ENCODE measurements at regions not wholly inside any gene's neighbourhood (a gene's known extent, or its start where the extent isn't known, plus 50 kb on each side); places are given as distances from the start of the nearest gene placed in this dataset.
"Not testable (repeated sequence)": the region's sequence is repeated elsewhere in the genome, so short reads cannot be mapped to it uniquely, and the experiment has no call there.

GRCh38 chr3:98644168-98644567 is 50.8 kb upstream of the CPOX start:
- DNase-seq (ENCODE audit: extremely low read depth, low read depth), result no peak

- DNase-seq (ENCODE audit: extremely low read depth, low read depth), result no peak
Observed at GRCh38 chr3:98645039-98645438, 51.6 kb upstream of the CPOX start.

GRCh38 chr3:98646680-98647079 is 53.3 kb upstream of the CPOX start:
- no peak for DNase-seq (ENCODE audit: extremely low read depth, low read depth)

GRCh38 chr3:98647197-98647596 is 53.8 kb upstream of the CPOX start:
- DNase-seq (ENCODE audit: extremely low read depth, low read depth), result no peak

- no peak for DNase-seq (ENCODE audit: extremely low read depth, low read depth)
Observed at GRCh38 chr3:98650971-98651779, 57.8 kb upstream of the CPOX start.

- no peak for DNase-seq (ENCODE audit: extremely low read depth, low read depth)
Observed at GRCh38 chr3:98651780-98652077, 58.3 kb upstream of the CPOX start.

- DNase-seq (ENCODE audit: extremely low read depth, low read depth), result no peak
Observed at GRCh38 chr3:98655666-98656065, 62.3 kb upstream of the CPOX start.

- DNase-seq (ENCODE audit: extremely low read depth, low read depth), result peak; percentile 12
Observed at GRCh38 chr3:98657457-98657856, 64.0 kb upstream of the CPOX start.

GRCh38 chr3:98662699-98663098 is 69.3 kb upstream of the CPOX start:
- no peak for DNase-seq (ENCODE audit: extremely low read depth, low read depth)

GRCh38 chr3:98670020-98670419 is 76.6 kb upstream of the CPOX start:
- no peak for DNase-seq (ENCODE audit: extremely low read depth, low read depth)

- no peak for DNase-seq (ENCODE audit: extremely low read depth, low read depth)
Observed at GRCh38 chr3:98679986-98680385, 83.2 kb upstream of the ST3GAL6 start.

- no peak for DNase-seq (ENCODE audit: extremely low read depth, low read depth)
Observed at GRCh38 chr3:98680723-98681122, 82.4 kb upstream of the ST3GAL6 start.

- DNase-seq (ENCODE audit: extremely low read depth, low read depth), result no peak
Observed at GRCh38 chr3:98681486-98681885, 81.7 kb upstream of the ST3GAL6 start.

- not testable (repeated sequence) for DNase-seq (ENCODE audit: extremely low read depth, low read depth)
Observed at GRCh38 chr3:98682391-98682790, 80.7 kb upstream of the ST3GAL6 start.

- no peak for DNase-seq (ENCODE audit: extremely low read depth, low read depth)
Observed at GRCh38 chr3:98688363-98688762, 74.8 kb upstream of the ST3GAL6 start.

GRCh38 chr3:98690876-98691275 is 72.3 kb upstream of the ST3GAL6 start:
- DNase-seq (ENCODE audit: extremely low read depth, low read depth), result no peak

- no peak for DNase-seq (ENCODE audit: extremely low read depth, low read depth)
Observed at GRCh38 chr3:98691897-98692296, 71.2 kb upstream of the ST3GAL6 start.

GRCh38 chr3:98692787-98693473 is 70.2 kb upstream of the ST3GAL6 start:
- DNase-seq (ENCODE audit: extremely low read depth, low read depth), result no peak

- DNase-seq (ENCODE audit: extremely low read depth, low read depth), result no peak
Observed at GRCh38 chr3:98695796-98696195, 67.3 kb upstream of the ST3GAL6 start.

GRCh38 chr3:98696296-98696695 is 66.8 kb upstream of the ST3GAL6 start:
- not testable (repeated sequence) for DNase-seq (ENCODE audit: extremely low read depth, low read depth)

GRCh38 chr3:98697225-98697624 is 65.9 kb upstream of the ST3GAL6 start:
- no peak for DNase-seq (ENCODE audit: extremely low read depth, low read depth)

- no peak for DNase-seq (ENCODE audit: extremely low read depth, low read depth)
Observed at GRCh38 chr3:98699132-98699531, 64.0 kb upstream of the ST3GAL6 start.
